SK-N-SH (cell line): ENCODE measurements at regions not wholly inside any gene's neighbourhood (a gene's known extent, or its start where the extent isn't known, plus 50 kb on each side); places are given as distances from the start of the nearest gene placed in this dataset.

Experiments used
- CTCF ChIA-PET: fragments of 300-600, 350-600 bp; formaldehyde crosslinking; extraction: SDS; loops from one replicate; lab custom pipeline; 2021; lab: Yijun Ruan, JAX
- POLR2A ChIA-PET: fragments of 350-600 bp; sonication (Branson Sonifier 250); formaldehyde crosslinking; extraction: SDS; loops from one replicate; lab custom pipeline; 2020; ENCODE audit warnings: antibody characterized with exemption, inconsistent platforms; lab: Yijun Ruan, JAX
- DNase-seq: peaks from one replicate; pipeline ENCODE4 v3.0.0; 2012
- H2AFZ ChIP-seq: fragments of 200-600 bp; sonication (generic); 2 replicates; pipeline ENCODE4 v1.8.1; 2016; ENCODE audit warnings: antibody characterized with exemption, mild to moderate bottlenecking, low read depth
- H3F3A ChIP-seq: fragments of 200-600 bp; sonication (generic); replicated peaks from 2 replicates; pipeline ENCODE3; 2016; ENCODE audit warnings: antibody characterized with exemption, mild to moderate bottlenecking; ENCODE audit not compliant: insufficient read depth
- H3K27ac ChIP-seq, 2 experiments: fragments of 200-500 bp in 1 of 2; fragments of 200-600 bp in 1 of 2; sonication (Bioruptor generic) in 1 of 2; sonication (generic), shearing (Covaris generic) in 1 of 2; 2 replicates each; pipeline versions ENCODE4 v1.5.1 to v1.6.1; 2014 to 2016; ENCODE audit warnings: low read depth in 2 of 2, inconsistent platforms in 1 of 2, low read length in 1 of 2, mild to moderate bottlenecking in 1 of 2, mixed read lengths in 1 of 2
- H3K27me3 ChIP-seq: fragments of 200-600 bp; sonication (generic), shearing (Covaris generic); 2 replicates; pipeline ENCODE4 v1.6.1; 2016; ENCODE audit warnings: mixed run types; ENCODE audit not compliant: insufficient read depth
- H3K36me3 ChIP-seq, 2 experiments: fragments of 200-500 bp in 1 of 2; fragments of 200-600 bp in 1 of 2; sonication (Bioruptor generic) in 1 of 2; sonication (generic) in 1 of 2; replicated peaks in 1 of 2; 2 replicates each; pipeline versions ENCODE3 to v1.5.1; 2014 to 2016; ENCODE audit warnings: low read length in 1 of 2, mild to moderate bottlenecking in 1 of 2; ENCODE audit not compliant: insufficient read depth in 2 of 2, control insufficient read depth in 1 of 2
- H3K4me1 ChIP-seq, 2 experiments: fragments of 200-500 bp in 1 of 2; fragments of 200-600 bp in 1 of 2; sonication (Bioruptor generic) in 1 of 2; sonication (generic), shearing (Covaris generic) in 1 of 2; 2 replicates each; pipeline versions ENCODE4 v1.5.1 to v1.6.1; 2014 to 2016; ENCODE audit warnings: low read depth in 1 of 2, low read length in 1 of 2, mixed run types in 1 of 2; ENCODE audit not compliant: insufficient read depth in 2 of 2, control insufficient read depth in 1 of 2
- H3K4me2 ChIP-seq: fragments of 200-600 bp; sonication (generic), shearing (Covaris generic); 2 replicates; pipeline ENCODE4 v1.6.1; 2017; ENCODE audit warnings: mixed run types
- H3K4me3 ChIP-seq, 2 experiments: fragments of 200-500 bp in 1 of 2; fragments of 200-600 bp in 1 of 2; sonication (Bioruptor generic) in 1 of 2; sonication (generic), shearing (Covaris generic) in 1 of 2; 2 replicates each; pipeline versions ENCODE4 v1.5.1 to v1.8.1; 2014 to 2016; ENCODE audit warnings: low read depth in 2 of 2, inconsistent platforms in 1 of 2, low read length in 1 of 2, mild to moderate bottlenecking in 1 of 2, mixed read lengths in 1 of 2, moderate library complexity in 1 of 2
- H3K79me2 ChIP-seq: fragments of 200-600 bp; sonication (generic); 2 replicates; pipeline ENCODE4 v1.8.1; 2017; ENCODE audit warnings: mild to moderate bottlenecking; ENCODE audit not compliant: insufficient read depth
- H3K9ac ChIP-seq: fragments of 200-600 bp; sonication (generic); 2 replicates; pipeline ENCODE4 v1.6.1; 2017; ENCODE audit warnings: mixed run types
- H3K9me2 ChIP-seq: fragments of 200-600 bp; sonication (generic); 2 replicates; pipeline ENCODE4 v1.6.1; 2017; ENCODE audit warnings: mixed run types
- H3K9me3 ChIP-seq: fragments of 200-600 bp; sonication (generic); 2 replicates; pipeline ENCODE4 v1.6.1; 2017; ENCODE audit warnings: mixed run types, mild to moderate bottlenecking, moderate library complexity
- H4K20me1 ChIP-seq: fragments of 200-600 bp; sonication (generic); 2 replicates; pipeline ENCODE4 v1.6.1; 2017; ENCODE audit warnings: mild to moderate bottlenecking, mixed run types; ENCODE audit not compliant: insufficient read depth
- CHD2 ChIP-seq: fragments of 150-350 bp; IDR thresholded peaks from 2 replicates; pipeline ENCODE4 v1.6.1; 2018; ENCODE audit warnings: low read length; ENCODE audit not compliant: partially characterized antibody
- CTCF ChIP-seq: fragments of 200-600 bp; sonication (generic); IDR thresholded peaks from 2 replicates; pipeline ENCODE4 v1.6.1; 2017; ENCODE audit warnings: antibody characterized with exemption, mild to moderate bottlenecking, moderate library complexity
- ELF1 ChIP-seq: IDR thresholded peaks from 2 replicates; pipeline ENCODE4 v1.4.0; 2012
- EP300 ChIP-seq, 2 experiments: IDR thresholded peaks; 2 replicates each; pipeline versions ENCODE4 v1.4.0 to v1.6.1; 2012; ENCODE audit warnings: borderline replicate concordance in 1 of 2, low read depth in 1 of 2, low read length in 1 of 2
- EZH2phosphoT487 ChIP-seq: fragments of 200-600 bp; sonication (generic); IDR thresholded peaks from 2 replicates; pipeline ENCODE4 v1.6.1; 2017; ENCODE audit warnings: low read depth, mixed run types, mild to moderate bottlenecking, antibody characterized with exemption, moderate library complexity, borderline replicate concordance
- FOXJ3 ChIP-seq: sonication (generic); formaldehyde crosslinking; IDR thresholded peaks from 2 replicates; pipeline ENCODE4 v1.5.1; 2020; ENCODE audit warnings: mild to moderate bottlenecking, missing genetic modification reagents
- FOXM1 ChIP-seq: IDR thresholded peaks from 2 replicates; pipeline ENCODE4 v1.4.0; 2012; ENCODE audit warnings: low read depth, mild to moderate bottlenecking
- IRF3 ChIP-seq: fragments of 150-350 bp; IDR thresholded peaks from 2 replicates; pipeline ENCODE4 v1.6.1; 2016; ENCODE audit warnings: mild to moderate bottlenecking, low read depth, low read length
- JUND ChIP-seq: IDR thresholded peaks from 2 replicates; pipeline ENCODE4 v1.4.0; 2012
- MEF2A ChIP-seq: IDR thresholded peaks from 2 replicates; pipeline ENCODE4 v1.4.0; 2012; ENCODE audit warnings: low read depth, borderline replicate concordance
- MXI1 ChIP-seq: IDR thresholded peaks from 2 replicates; pipeline ENCODE4 v1.6.1; 2012; ENCODE audit warnings: mild to moderate bottlenecking, low read depth, low read length, improper control_type of control experiment
- NFIC ChIP-seq: IDR thresholded peaks from 2 replicates; pipeline ENCODE4 v1.4.0; 2012; ENCODE audit warnings: borderline replicate concordance
- RCOR1 ChIP-seq: fragments of 150-350 bp; IDR thresholded peaks from 2 replicates; pipeline ENCODE4 v1.6.1; 2017; ENCODE audit warnings: antibody characterized with exemption, low read length
- REST ChIP-seq: IDR thresholded peaks from 2 replicates; pipeline ENCODE4 v1.6.1; 2012; ENCODE audit warnings: mild to moderate bottlenecking, low read depth, low read length, moderate library complexity
- RFX5 ChIP-seq: IDR thresholded peaks from 2 replicates; pipeline ENCODE4 v1.6.1; 2012; ENCODE audit warnings: mild to moderate bottlenecking, improper control_type of control experiment, low read length
- SIN3A ChIP-seq: IDR thresholded peaks from 2 replicates; pipeline ENCODE4 v1.6.1; 2012; ENCODE audit warnings: low read depth, mild to moderate bottlenecking, low read length, moderate library complexity, borderline replicate concordance
- TAF1 ChIP-seq: IDR thresholded peaks from 2 replicates; pipeline ENCODE4 v1.6.1; 2012; ENCODE audit warnings: low read depth, mild to moderate bottlenecking, low read length, moderate library complexity, borderline replicate concordance
- TEAD4 ChIP-seq: IDR thresholded peaks from 2 replicates; pipeline ENCODE4 v1.4.0; 2012; ENCODE audit warnings: mild to moderate bottlenecking, borderline replicate concordance; ENCODE audit not compliant: insufficient read depth
- USF2 ChIP-seq: fragments of 150-350 bp; IDR thresholded peaks from 2 replicates; pipeline ENCODE4 v1.6.1; 2017; ENCODE audit warnings: antibody characterized with exemption, low read length, low read depth, borderline replicate concordance
- WGBS: methylation state at CpG from one replicate; pipeline ENCODE4 v1.1.6; 2017; ENCODE audit warnings: low lambda C conversion rate; 5-methylcytosine and 5-hydroxymethylcytosine counted together

GRCh38 chr19:30851646-30852045 lies 479.5 kb downstream of the ZNF536 start:
- WGBS = 7% methylated on average over 2 of the region's 2 CpGs
- Histone ChIP-seq H3K9me2 (no peaks in the 10 kb centered on the region), H3K27me3 (no peaks in the 10 kb centered on the region), H3K4me2 (no peak overlapping the region), H3K36me3 (no peaks in the 10 kb centered on the region), H3K79me2 (no peaks in the 10 kb centered on the region), H3K27ac (no peak overlapping the region), H2AFZ (no peak overlapping the region), H3K9ac (no peak overlapping the region), H4K20me1 (no peaks in the 10 kb centered on the region), H3K4me1 (peaks cover 0 to 11% of the 10 kb centered on the region in 2 experiments; a peak in 1 of 4 replicates), H3K9me3 (no peaks in the 10 kb centered on the region), H3K4me3 (no peak overlapping the region), H3F3A (no peaks in the 10 kb centered on the region)
- CTCF ChIA-PET = no interaction called here
- TF ChIP-seq MXI1 (no peak), RFX5 (no peak), CTCF (no peak), TAF1 (no peak), REST (no peak), FOXM1 (no peak), JUND (no peak), FOXJ3 (CRISPR knock-in tag) (no peak), TEAD4 (no peak), EZH2phosphoT487 (no peak), RCOR1 (no peak), EP300 (IDR thresholded peaks at IDR 0.05; ENCODE audit: borderline replicate concordance in 1 of 2, low read depth in 1 of 2, low read length in 1 of 2) (no peak), NFIC (no peak), ELF1 (no peak), USF2 (no peak), IRF3 (no peak), SIN3A (no peak), MEF2A (no peak), CHD2 (no peak)
- POLR2A ChIA-PET = no interaction called here
- DNase-seq = no peak
